ENCODE measurements at regions not wholly inside any gene's neighbourhood (a gene's known extent, or its start where the extent isn't known, plus 50 kb on each side); places are given as distances from the start of the nearest gene placed in this dataset.
"Not testable (repeated sequence)": the region's sequence is repeated elsewhere in the genome, so short reads cannot be mapped to it uniquely, and the experiment has no call there.

DNA sequence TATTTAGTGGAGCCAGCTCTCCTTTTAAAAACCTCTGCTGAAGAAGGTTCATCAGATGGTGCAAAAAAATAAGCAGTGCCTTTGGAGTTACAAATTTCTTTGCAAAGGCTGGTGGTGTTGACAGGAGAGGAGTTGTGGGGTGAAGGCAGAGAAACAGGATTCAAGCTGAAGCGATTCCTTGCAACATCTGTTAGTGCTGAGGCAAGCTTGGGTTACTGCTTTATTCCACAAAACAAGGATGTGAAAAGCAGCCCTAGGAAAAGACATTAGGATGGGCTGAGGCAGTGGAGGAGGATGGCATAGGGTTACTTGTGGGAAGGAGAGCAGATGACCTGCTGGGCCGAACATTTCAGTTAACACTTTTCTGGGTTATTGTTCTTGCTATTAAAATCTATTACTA is 390.7 kb downstream of the DLEU7 start:
- DNase-seq = no peak

DNA sequence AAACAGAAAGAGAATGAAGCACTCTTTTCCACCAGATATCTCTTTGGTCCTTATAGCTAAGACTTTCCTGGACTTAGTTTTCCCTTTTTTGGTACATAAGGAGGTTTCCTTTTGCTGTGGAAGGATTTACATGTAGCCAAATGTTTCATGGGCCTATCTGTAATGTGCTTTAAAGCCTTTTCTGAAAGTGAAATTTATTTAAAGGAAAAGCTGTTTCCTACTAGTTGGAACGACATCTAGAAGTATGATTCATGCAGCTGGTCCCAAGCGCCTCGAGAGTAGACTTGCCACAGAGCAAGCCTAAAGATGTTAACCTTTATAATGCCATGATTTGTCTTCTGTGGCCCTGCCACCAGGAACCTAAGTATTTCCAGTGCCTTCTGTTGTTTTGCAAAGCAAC is 390.3 kb downstream of the DLEU7 start:
- DNase-seq = no peak

DNA sequence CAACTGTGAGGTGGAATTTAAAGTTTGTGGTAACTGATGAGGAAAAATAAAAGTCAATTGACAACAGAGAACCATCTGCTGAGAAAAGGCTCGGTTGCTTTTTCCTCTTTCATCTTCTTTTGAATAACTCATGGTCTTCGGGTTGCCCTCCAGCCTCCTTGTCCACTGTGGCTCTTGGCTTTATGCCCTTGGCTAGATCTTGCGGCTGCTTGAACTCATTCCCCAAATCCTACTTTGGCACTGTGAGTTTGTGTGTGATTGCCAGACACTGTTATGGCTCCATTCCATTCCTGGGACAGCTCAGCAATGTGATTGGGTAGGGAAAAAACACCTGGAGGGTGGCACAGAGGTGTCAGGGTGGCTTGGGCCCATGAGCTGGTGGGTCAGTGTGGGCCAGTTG is 387.4 kb downstream of the DLEU7 start:
- no peak for DNase-seq

- no peak for DNase-seq
Measured at GRCh38 chr13:50457415-50458393, 385.8 kb downstream of the DLEU7 start.

DNA sequence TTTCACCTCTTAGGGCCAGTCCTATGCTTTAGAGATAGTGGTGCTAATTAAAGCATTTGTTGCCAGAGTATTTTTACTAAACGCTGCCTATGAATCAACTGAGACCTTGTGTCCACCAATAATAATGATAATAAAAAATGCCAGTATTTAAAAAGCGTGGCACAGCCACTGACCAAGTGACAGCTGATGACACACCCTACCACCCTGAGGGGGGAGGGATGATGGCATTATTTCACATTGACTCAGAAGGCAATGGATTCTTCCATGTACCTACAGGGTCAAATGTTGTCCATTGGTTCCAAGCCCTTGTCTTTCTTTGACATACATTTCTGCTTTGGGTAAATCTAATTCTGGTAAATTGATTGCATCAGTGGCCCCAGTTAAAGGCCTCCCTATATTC is 384.4 kb downstream of the DLEU7 start:
- no peak for DNase-seq

- no peak for DNase-seq
Measured at GRCh38 chr13:50459658-50460057, 383.8 kb downstream of the DLEU7 start.

- DNase-seq = no peak
Measured at GRCh38 chr13:50460358-50460757, 383.1 kb downstream of the DLEU7 start.

DNA sequence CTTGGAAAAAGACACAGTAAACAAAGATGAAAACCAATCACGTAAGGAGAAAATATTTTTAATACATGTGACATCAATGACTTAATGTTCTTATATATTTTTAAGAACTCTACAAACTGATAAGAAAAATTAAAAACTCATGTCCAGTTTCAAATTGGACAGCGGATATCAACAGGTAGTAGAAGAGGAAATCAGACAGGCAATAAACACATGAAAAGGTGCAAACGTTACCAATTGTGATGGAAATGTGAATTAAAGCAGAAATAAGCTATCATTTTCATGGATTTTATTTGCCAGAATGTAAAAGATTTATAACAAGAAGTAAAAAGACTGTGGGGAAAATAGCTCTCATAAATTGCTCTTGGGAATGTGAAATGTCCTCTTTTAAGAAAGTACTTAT is 382.3 kb downstream of the DLEU7 start:
- DNase-seq = no peak

- DNase-seq = no peak
Measured at GRCh38 chr13:50463719-50464118, 379.8 kb downstream of the DLEU7 start.

- no peak for DNase-seq
Measured at GRCh38 chr13:50464349-50465251, 378.9 kb downstream of the DLEU7 start.

GRCh38 chr13:50466456-50466855 is 377.0 kb downstream of the DLEU7 start:
- no peak for DNase-seq

- no peak for DNase-seq
Measured at GRCh38 chr13:50467156-50468110, 376.1 kb downstream of the DLEU7 start.

- DNase-seq = no peak
Measured at GRCh38 chr13:50468849-50469669, 374.4 kb downstream of the DLEU7 start.

- DNase-seq = not testable (repeated sequence)
Measured at GRCh38 chr13:50473050-50473449, 370.4 kb downstream of the DLEU7 start.

DNA sequence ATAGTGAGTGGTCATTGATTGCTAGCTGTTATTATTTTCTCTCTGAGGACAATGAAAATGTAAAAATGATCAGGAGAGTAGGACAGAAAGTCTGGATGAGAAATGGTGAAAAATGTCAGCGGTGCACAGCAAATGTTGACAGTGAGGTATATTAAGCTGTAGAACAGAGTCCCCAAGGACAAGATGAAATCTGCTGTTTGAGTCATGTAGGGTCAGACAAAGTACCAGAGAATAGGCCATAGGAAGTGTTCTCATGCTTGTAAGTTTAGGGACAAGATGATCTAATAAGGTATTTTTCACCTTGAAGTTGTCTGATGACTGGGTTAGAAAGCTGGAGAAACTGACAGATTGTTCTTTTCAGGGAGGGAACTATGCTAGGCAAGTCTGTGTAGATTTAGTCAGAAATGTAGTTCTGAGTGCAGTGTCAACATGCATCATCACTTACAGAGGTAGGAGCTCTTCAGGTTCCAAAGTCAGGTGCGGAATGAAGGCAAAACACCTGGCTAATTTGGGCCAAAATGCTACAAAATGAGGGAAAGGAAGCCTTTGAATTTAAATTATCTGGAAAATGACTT is 369.3 kb downstream of the DLEU7 start:
- no peak for DNase-seq

- DNase-seq = no peak
Measured at GRCh38 chr13:50476577-50477285, 366.8 kb downstream of the DLEU7 start.

DNA sequence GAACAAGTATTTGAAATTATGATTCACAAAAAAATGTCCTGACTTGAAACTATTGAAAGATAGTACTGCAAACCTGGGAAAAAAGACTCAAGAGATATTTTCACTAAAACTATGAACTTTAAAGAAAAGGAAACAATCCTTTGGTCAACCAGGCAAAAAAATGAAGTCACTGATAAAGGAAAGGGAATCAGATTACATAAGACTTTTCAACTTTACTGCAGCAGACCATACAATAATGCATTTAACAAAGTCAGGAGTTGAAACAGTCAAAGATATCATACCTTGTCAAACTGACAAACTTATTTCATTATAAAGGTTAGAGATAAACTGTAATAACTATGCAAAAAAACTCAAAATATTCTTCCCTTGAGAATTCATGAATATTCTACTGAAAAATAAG is 361.6 kb downstream of the DLEU7 start:
- DNase-seq = no peak

GRCh38 chr13:50483416-50483815 is 360.1 kb downstream of the DLEU7 start:
- DNase-seq = no peak

DNA sequence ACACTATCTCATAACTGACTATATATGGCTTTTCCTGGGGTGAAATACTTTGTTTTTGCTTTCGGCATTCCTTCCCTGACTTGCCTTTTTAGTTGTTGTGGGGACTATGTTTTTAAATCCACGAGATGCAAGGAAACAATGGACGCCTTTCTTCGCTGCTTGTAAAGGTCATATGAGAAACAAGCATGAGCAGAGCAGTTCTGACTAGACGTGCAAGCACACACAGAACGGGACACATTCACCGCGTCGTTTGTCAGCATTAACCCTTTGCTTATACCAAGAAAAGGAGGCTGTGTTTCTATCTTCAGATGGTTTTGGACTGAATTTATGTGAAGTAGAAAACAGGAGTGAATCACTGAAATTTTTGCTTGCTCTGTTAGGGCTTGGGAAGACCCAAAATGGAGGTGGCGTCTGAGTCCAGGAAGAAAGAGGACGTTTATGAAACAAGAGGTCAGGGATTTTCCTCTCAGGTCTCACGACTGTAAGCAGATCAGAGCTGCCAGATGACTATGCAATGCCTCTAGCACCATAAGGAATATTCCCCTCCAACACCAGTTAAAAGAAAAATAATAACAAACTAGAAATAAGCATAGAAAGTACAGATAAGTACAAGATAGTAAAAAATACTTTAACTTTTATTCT is 358.9 kb downstream of the DLEU7 start:
- no peak for DNase-seq
